ENCODE measurements at regions not wholly inside any gene's neighbourhood (a gene's known extent, or its start where the extent isn't known, plus 50 kb on each side); places are given as distances from the start of the nearest gene placed in this dataset.

GRCh38 chr5:92424785-92425426, 1041.8 kb upstream of the ARRDC3 start:
- Histone ChIP-seq H3K4me1 (ENCODE audit: insufficient read depth) (no peaks in the 10 kb centered on the region), H3K79me2 (replicated peaks; ENCODE audit: insufficient read depth) (no peaks in the 10 kb centered on the region), H2AFZ (no peak overlapping the region), H3K36me3 (ENCODE audit: insufficient read depth) (peaks cover 21% of the 10 kb centered on the region), H4K20me1 (replicated peaks; ENCODE audit: insufficient read depth) (no peaks in the 10 kb centered on the region), H3K9me2 (ENCODE audit: insufficient read depth) (0 out of 2 replicates have a peak, but pooled peaks cover 5% of the 10 kb centered on the region), H3K4me3 (no peak overlapping the region), H3K27ac (ENCODE audit: low read depth) (no peak overlapping the region), H3F3A (replicated peaks; ENCODE audit: low read depth) (no peaks in the 10 kb centered on the region), H3K27me3 (ENCODE audit: insufficient read depth) (no peaks in the 10 kb centered on the region), H3K4me2 (no peak overlapping the region)
- Mint-ChIP-seq H3K4me1 (no peaks in the 10 kb centered on the region), H3K27me3 (ENCODE audit: insufficient read depth, low read depth, poor library complexity) (no peaks in the 10 kb centered on the region), H3K27ac (no peak overlapping the region), H3K36me3 (ENCODE audit: low read depth) (peaks cover 34% of the 10 kb centered on the region; the same call in 2 of the 3 replicates), H3K4me3 (no peak overlapping the region), H3K9me3 (peaks cover 53% of the 10 kb centered on the region)
- ATAC-seq (no peak), DNase-seq (ENCODE audit: low spot score) (no peak)
- no peak for TF ChIP-seq ETS1 (IDR thresholded peaks at IDR 0.05)
- no peak for TF ChIP-seq EZH2 (IDR thresholded peaks at IDR 0.05; ENCODE audit: low read depth, unreplicated experiment)
- TF ChIP-seq REST (IDR thresholded peaks at IDR 0.05; ENCODE audit: unreplicated experiment) = no peak
- no peak for TF ChIP-seq ZNF331 (CRISPR knock-in tag; IDR thresholded peaks at IDR 0.05; ENCODE audit: low read depth)
- TF ChIP-seq NANOG (IDR thresholded peaks at IDR 0.05; ENCODE audit: borderline replicate concordance) = no peak
- no peak for TF ChIP-seq CREB1 (CRISPR knock-in tag; IDR thresholded peaks at IDR 0.05; ENCODE audit: low read depth)
- no peak for TF ChIP-seq POLR2AphosphoS5 (IDR thresholded peaks at IDR 0.05; ENCODE audit: low read depth)
- no peak for TF ChIP-seq STAT1 (IDR thresholded peaks at IDR 0.05; ENCODE audit: unreplicated experiment)
- TF ChIP-seq EZH2phosphoT487 (IDR thresholded peaks at IDR 0.05; ENCODE audit: unreplicated experiment) = no peak
- no peak for TF ChIP-seq ZNF462 (CRISPR knock-in tag; IDR thresholded peaks at IDR 0.05)
- TF ChIP-seq ZNF114 (CRISPR knock-in tag; IDR thresholded peaks at IDR 0.05) = no peak
- TF ChIP-seq JUNB (IDR thresholded peaks at IDR 0.05; ENCODE audit: unreplicated experiment) = no peak
- no peak for TF ChIP-seq CTCF (conservative IDR thresholded peaks at IDR 0.05; ENCODE audit: low read depth in 2 of 2)

Measured in GM23338 (cell line).